BJ (cell line): ENCODE measurements at regions not wholly inside any gene's neighbourhood (a gene's known extent, or its start where the extent isn't known, plus 50 kb on each side); places are given as distances from the start of the nearest gene placed in this dataset.

Experiments
- CTCF ChIA-PET: fragments of 350-600 bp; formaldehyde crosslinking; extraction: SDS; loops from one replicate; lab custom pipeline; 2021; ENCODE audit warnings: antibody characterized with exemption, inconsistent platforms; lab: Yijun Ruan, JAX
- POLR2A ChIA-PET: fragments of 300-600 bp; sonication (Branson Sonifier 250); formaldehyde crosslinking; extraction: SDS; loops from one replicate; lab custom pipeline; 2021; ENCODE audit warnings: antibody characterized with exemption; lab: Charles Lee
- DNase-seq: peaks from one replicate; pipeline ENCODE4 v3.0.0-alpha.2; 2011; ENCODE audit warnings: low read depth
- H3K27me3 ChIP-seq: 2 replicates; pipeline ENCODE4 v1.6.0; 2011; ENCODE audit warnings: low read length; ENCODE audit not compliant: control insufficient read depth, insufficient read depth
- H3K36me3 ChIP-seq: 2 replicates; pipeline ENCODE4 v1.5.1; 2011; ENCODE audit warnings: low read length; ENCODE audit not compliant: control insufficient read depth, insufficient read depth
- H3K4me3 ChIP-seq: 2 replicates; pipeline ENCODE4 v1.5.1; 2011; ENCODE audit warnings: low read depth, mild to moderate bottlenecking, control low read depth, low read length
- CTCF ChIP-seq: IDR thresholded peaks from 2 replicates; pipeline ENCODE4 v1.5.1; 2011; ENCODE audit warnings: low read depth, mild to moderate bottlenecking, control low read depth, inconsistent platforms, low read length, moderate library complexity; ENCODE audit not compliant: insufficient read depth

- H3K4me3 ChIP-seq = no peak overlapping the region
- H3K36me3 ChIP-seq = no peaks in the 10 kb centered on the region
- TF ChIP-seq CTCF = no peak
- no peak for DNase-seq
- ChIA-PET CTCF (no interaction called here), POLR2A (no interaction called here)
- H3K27me3 ChIP-seq = no peaks in the 10 kb centered on the region
Measured at GRCh38 chr17:53264730-53265129, 558.0 kb upstream of the KIF2B start.

- no peak for DNase-seq
- TF ChIP-seq CTCF = no peak
- POLR2A ChIA-PET = no interaction called here
Measured at GRCh38 chr17:53253956-53254597, 568.6 kb upstream of the KIF2B start.

GRCh38 chr17:53249036-53249435 is 573.7 kb upstream of the KIF2B start:
- no peak for DNase-seq
- Histone ChIP-seq H3K4me3 (no peak overlapping the region), H3K36me3 (no peaks in the 10 kb centered on the region), H3K27me3 (no peaks in the 10 kb centered on the region)
- CTCF ChIA-PET = no interaction called here
- TF ChIP-seq CTCF = no peak
- POLR2A ChIA-PET = no interaction called here

More at GRCh38 chr17:53253956-53254597, 568.6 kb upstream of the KIF2B start:
- Histone ChIP-seq H3K4me3 (no peak overlapping the region), H3K36me3 (no peaks in the 10 kb centered on the region), H3K27me3 (no peaks in the 10 kb centered on the region)
- CTCF ChIA-PET = no interaction called here

- H3K4me3 ChIP-seq = no peak overlapping the region
- no peak for TF ChIP-seq CTCF
- ChIA-PET CTCF (no interaction called here), POLR2A (no interaction called here)
- no peak for DNase-seq
- no peaks in the 10 kb centered on the region for H3K27me3 ChIP-seq
- no peaks in the 10 kb centered on the region for H3K36me3 ChIP-seq
Measured at GRCh38 chr17:53234138-53234537, 588.6 kb upstream of the KIF2B start.

GRCh38 chr17:53227514-53227913 is 595.2 kb upstream of the KIF2B start:
- Histone ChIP-seq H3K27me3 (no peaks in the 10 kb centered on the region), H3K36me3 (no peaks in the 10 kb centered on the region), H3K4me3 (no peak overlapping the region)
- ChIA-PET POLR2A (no interaction called here), CTCF (no interaction called here)
- DNase-seq = no peak
- TF ChIP-seq CTCF = no peak
